WTC11 (cell line): ENCODE measurements at regions not wholly inside any gene's neighbourhood (a gene's known extent, or its start where the extent isn't known, plus 50 kb on each side); places are given as distances from the start of the nearest gene placed in this dataset.

ENCODE experiments used
- ARID4B ChIP-seq: sonication (generic); formaldehyde crosslinking; IDR thresholded peaks from 2 replicates; pipeline ENCODE4 v1.8.0; 2023; ENCODE audit warnings: missing genetic modification reagents, mild to moderate bottlenecking, borderline replicate concordance
- ATF6 ChIP-seq: sonication (generic); formaldehyde crosslinking; IDR thresholded peaks from 2 replicates; pipeline ENCODE4 v1.8.1; 2023; ENCODE audit warnings: mild to moderate bottlenecking, missing genetic modification reagents
- CREM ChIP-seq: sonication (generic); formaldehyde crosslinking; IDR thresholded peaks from 2 replicates; pipeline ENCODE4 v1.8.1; 2022; ENCODE audit warnings: mild to moderate bottlenecking, missing genetic modification reagents, moderate library complexity
- CTCF ChIP-seq: fragments of 200-600 bp; IDR thresholded peaks from 2 replicates; pipeline ENCODE4 v1.8.0; 2022; ENCODE audit warnings: antibody characterized with exemption
- E2F4 ChIP-seq: sonication (generic); formaldehyde crosslinking; IDR thresholded peaks from 2 replicates; pipeline ENCODE4 v1.8.1; 2022; ENCODE audit warnings: low read depth, mild to moderate bottlenecking, moderate library complexity, missing genetic modification reagents, borderline replicate concordance
- JAZF1 ChIP-seq: fragments of 250-450 bp; sonication (Bioruptor Pico); IDR thresholded peaks from 2 replicates; pipeline ENCODE4 v1.9.0; 2021; ENCODE audit warnings: moderate library complexity, mild to moderate bottlenecking, inconsistent platforms
- NR2C2 ChIP-seq: sonication (generic); formaldehyde crosslinking; IDR thresholded peaks from 2 replicates; pipeline ENCODE4 v1.8.0; 2022; ENCODE audit warnings: mild to moderate bottlenecking, missing genetic modification reagents
- TCF7 ChIP-seq: sonication (generic); formaldehyde crosslinking; IDR thresholded peaks from 2 replicates; pipeline ENCODE4 v1.8.0; 2022; ENCODE audit warnings: mild to moderate bottlenecking, low read depth, missing genetic modification reagents, moderate library complexity
- TEAD4 ChIP-seq: sonication (generic); formaldehyde crosslinking; IDR thresholded peaks from 2 replicates; pipeline ENCODE4 v1.8.0; 2022; ENCODE audit warnings: mild to moderate bottlenecking, missing genetic modification reagents
- TP53 ChIP-seq: sonication (generic); formaldehyde crosslinking; IDR thresholded peaks from 2 replicates; pipeline ENCODE4 v1.8.1; 2023; ENCODE audit warnings: mild to moderate bottlenecking, missing genetic modification reagents
- ZBTB43 ChIP-seq: sonication (generic); formaldehyde crosslinking; IDR thresholded peaks from 2 replicates; pipeline ENCODE4 v1.8.1; 2023; ENCODE audit warnings: mild to moderate bottlenecking, missing genetic modification reagents
- TF ChIP-seq, protein P1 (sequence below): sonication (generic); formaldehyde crosslinking; IDR thresholded peaks from 2 replicates; pipeline ENCODE4 v1.8.0; 2022; ENCODE audit warnings: mild to moderate bottlenecking, missing genetic modification reagents

DNA sequence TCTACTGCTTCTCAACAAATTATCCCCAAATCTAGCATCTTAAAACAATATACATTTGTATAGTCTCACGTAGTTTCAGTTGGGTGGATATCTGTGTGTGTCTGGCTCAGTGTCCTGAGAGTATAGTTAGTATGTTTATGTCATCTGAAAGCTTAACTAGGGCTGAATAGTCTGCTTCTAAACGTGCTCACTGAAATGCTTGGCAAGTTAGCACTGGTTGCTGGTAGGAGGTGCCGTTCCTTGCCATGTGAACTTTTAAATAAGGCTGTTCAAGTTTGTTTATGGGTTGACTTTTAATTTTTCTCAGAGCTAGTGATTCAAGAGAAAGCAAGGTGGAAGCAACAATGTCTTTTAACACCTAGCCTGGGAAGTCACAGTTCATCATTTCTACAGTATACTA, 1673.6 kb downstream of the PCDH7 start:
- TF ChIP-seq CTCF (no peak), ARID4B (CRISPR knock-in tag) (no peak), TEAD4 (CRISPR knock-in tag) (no peak), NR2C2 (CRISPR knock-in tag) (no peak), ZBTB43 (no peak), E2F4 (CRISPR knock-in tag) (no peak), JAZF1 (no peak), TCF7 (no peak), TP53 (no peak), CREM (CRISPR knock-in tag) (no peak), ATF6 (CRISPR knock-in tag) (no peak)
- TF ChIP-seq, protein P1, sequence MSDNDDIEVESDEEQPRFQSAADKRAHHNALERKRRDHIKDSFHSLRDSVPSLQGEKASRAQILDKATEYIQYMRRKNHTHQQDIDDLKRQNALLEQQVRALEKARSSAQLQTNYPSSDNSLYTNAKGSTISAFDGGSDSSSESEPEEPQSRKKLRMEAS, result no peak
